ENCODE measurements at regions not wholly inside any gene's neighbourhood (a gene's known extent, or its start where the extent isn't known, plus 50 kb on each side); places are given as distances from the start of the nearest gene placed in this dataset.
"Not testable (repeated sequence)": the region's sequence is repeated elsewhere in the genome, so short reads cannot be mapped to it uniquely, and the experiment has no call there.

DNA sequence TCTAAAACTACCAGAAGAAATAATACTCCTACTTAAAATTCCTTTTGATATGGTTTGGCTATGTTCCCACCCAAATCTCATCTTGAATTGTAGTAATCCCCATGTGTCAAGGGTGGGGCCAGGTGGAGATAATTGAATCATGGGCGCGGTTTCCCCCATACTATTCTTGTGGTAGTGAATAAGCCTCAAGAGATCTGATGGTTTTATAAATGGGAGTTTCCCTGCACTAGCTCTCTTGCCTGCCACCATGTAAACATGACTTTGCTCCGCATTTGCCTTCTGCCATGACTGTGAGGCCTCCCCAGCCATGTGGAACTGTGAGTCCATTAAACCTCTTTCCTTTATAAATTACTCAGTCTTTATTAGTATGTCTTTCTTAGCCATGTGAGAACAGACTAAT lies 390.5 kb downstream of the CHSY3 start:
- DNase-seq = not testable (repeated sequence)

GRCh38 chr5:130290219-130290618 lies 386.0 kb downstream of the CHSY3 start:
- DNase-seq = no peak

- peak; percentile 57 for DNase-seq
Measured at GRCh38 chr5:130289132-130290088, 385.1 kb downstream of the CHSY3 start.

- DNase-seq = no peak
Measured at GRCh38 chr5:130287438-130287837, 383.2 kb downstream of the CHSY3 start.

DNA sequence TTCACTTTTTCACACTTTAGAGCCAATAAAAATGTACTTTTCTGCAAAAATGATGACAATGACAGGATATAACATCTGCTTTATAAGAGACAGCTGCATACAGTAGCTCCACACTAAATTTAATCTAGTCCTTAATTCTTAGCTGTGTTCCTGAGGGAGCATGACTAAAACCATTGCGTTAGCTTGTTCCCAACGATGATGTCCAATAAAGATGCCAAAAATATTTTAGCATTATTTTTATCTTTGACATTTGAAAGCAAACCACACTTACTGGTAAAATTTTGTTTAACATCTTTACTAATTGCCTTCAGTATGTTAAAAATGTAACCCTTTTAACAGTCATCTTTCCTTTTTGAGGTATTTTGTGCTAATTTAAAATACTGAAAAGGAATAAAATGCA lies 382.7 kb downstream of the CHSY3 start:
- no peak for DNase-seq

GRCh38 chr5:130282049-130282448 lies 377.8 kb downstream of the CHSY3 start:
- peak; percentile 34 for DNase-seq

DNA sequence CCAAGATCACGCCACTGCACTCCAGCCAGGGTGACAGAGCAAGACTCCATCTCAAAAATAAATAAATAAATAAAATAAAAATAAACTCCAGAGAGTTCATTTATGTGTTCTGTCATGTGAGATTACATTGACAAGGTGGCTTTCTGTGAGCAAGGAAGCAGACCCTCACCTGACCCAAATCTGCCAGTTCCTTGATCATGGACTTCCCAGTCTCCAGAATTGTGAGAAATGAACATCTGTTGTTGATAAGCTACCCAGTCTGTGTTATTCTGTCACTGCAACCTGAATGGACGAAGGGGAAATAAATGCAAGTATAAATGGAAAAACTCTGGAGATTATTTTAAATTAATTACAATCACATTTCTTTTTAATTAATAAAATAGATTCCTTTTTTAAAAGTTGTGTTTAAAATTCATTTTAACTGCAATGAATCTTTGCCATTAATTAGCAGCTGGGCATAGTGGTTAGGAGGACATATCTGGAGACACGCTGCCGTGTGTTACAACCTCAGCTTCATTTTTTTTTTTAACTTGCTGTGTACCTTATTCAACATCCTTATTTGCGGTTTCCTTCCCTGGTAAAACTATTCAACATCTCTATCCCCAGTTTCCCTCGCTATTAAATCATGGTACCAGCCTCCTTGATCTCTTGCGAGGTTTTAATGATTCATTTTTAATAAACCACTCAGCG lies 376.4 kb downstream of the CHSY3 start:
- DNase-seq = no peak

DNA sequence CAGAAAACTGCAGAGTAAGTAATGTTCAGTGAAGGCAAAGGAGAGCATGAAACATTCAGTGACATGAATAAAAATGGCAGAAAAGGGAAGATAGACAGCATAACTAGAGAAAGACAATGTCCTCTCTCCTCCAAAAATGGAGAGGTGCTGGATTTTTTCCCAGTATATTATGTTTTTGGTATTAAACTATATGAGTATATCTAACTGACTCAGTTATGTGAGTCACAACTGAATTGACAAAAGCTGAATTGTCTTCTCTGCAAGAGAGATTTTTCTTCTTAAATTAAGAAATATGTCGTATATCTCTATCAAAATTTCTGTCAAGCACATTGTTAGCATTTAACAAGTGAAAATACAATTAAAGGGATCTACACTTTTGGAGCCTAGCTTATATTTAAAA lies 375.1 kb downstream of the CHSY3 start:
- DNase-seq = no peak

DNA sequence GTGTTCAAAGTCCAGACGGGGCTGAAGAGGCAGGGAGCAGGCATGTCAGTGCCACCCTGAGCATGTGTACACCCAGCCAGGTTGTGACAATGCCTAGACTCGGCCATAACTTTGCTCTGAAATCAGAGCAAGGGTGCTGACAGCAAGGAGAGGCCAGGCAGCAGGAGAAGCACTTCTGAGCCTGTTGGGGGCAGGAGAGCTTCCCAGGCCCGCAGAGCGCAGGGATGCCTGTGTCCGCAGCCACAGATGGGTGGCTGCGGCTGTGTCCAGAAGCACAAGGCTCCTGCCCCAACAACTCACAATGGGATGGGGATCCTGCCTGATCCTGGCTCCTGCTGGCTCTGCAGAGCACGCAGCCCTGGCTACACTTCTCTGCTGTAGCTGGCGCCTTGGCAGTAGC lies 373.9 kb downstream of the CHSY3 start:
- DNase-seq = no peak

DNA sequence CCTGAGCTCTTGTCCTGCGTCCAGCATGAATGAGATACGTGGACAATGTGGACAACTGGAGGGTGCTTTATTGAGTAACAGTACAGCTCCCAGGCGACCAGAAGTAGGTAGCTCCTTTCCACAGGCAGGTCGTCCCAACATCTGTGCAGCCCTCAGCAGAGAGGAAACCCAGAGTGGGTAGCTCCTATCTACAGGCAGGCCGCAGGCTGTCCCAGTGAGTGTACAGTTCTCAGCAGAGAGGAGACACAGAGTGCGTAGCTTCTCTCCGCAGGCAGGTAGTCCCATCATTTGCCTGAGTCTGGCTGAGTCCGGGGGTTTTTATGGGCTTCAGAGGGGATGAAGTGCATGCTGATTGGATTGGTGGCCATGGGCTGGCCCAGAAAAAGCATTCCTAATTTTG lies 373.3 kb downstream of the CHSY3 start:
- DNase-seq = no peak

DNA sequence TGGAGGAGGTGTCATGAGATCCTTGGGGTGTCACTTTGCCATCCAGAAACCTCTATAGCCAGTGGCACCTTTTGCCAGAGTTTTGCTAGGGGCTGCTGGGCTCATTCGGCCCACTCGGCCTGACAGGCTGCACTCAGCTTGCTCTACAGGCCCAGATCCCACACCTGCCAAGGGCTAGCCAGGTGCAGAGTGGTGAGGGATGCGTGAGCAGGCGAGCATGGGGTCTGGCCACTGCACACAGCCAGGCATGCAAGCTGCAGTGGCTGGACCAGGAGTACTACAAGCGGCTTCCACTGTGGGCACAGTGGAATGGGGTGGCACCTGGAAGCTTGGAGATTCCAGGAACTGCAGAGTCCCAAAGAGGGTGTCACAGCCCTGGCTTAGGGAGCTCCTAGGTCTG lies 372.7 kb downstream of the CHSY3 start:
- no peak for DNase-seq

DNA sequence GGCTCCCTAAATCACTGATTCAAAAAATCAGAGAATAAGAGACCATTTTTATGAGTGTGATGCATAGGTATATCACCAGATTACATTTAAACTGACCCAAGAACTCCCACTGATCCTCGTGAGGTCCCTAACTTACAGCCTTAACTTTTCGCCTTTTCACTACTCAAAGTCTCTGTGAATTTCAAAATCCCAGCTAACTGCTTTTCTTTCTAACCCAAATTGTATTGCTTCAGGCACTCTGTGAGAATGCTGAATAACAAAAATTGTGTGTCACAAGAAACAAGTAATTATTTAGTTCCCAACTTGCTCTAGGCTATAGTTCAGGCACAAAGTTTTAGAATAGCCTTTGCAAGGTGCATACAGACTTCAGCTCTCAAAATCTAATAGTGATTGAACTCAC lies 368.6 kb downstream of the CHSY3 start:
- no peak for DNase-seq

- DNase-seq = no peak
Measured at GRCh38 chr5:130270786-130271185, 366.5 kb downstream of the CHSY3 start.

- no peak for DNase-seq
Measured at GRCh38 chr5:130268489-130268888, 364.2 kb downstream of the CHSY3 start.

DNA sequence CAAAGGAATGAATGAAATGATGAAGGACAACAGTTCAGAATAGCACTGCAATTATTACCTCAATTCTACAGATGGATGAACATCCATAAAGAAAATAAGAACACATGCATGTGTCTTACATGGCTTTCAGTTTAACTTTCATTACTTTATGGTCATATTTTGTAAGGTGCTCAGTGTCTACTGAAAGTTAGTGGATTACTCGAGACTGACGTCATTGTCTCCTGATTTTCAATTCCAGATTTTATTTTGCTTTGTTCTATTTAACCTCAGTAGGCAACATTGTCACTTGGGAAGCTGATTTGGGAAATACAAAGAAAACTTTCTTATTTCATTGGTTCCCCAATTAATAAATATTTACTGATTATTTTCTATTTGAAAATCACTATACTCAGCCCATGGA lies 363.7 kb downstream of the CHSY3 start:
- DNase-seq = no peak

GRCh38 chr5:130260481-130260880 lies 356.2 kb downstream of the CHSY3 start:
- no peak for DNase-seq

DNA sequence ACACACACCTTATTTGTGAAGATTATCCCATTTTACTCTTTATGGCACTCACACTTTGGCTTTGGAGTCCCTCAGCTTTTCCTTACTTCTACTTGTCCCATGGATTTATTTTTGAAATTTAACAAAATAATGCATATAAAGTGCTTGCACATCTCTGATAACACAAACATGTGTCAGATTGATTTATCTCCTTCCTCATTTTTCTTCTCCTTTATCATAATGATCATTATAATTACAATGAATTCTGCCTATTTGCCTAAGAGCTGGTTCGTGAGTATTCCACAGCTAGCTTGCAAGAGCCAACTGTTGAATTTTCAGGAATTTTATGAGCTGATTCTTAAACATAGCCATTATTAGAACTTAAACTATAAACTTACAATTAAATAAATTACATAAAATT lies 347.7 kb downstream of the CHSY3 start:
- DNase-seq = no peak

DNA sequence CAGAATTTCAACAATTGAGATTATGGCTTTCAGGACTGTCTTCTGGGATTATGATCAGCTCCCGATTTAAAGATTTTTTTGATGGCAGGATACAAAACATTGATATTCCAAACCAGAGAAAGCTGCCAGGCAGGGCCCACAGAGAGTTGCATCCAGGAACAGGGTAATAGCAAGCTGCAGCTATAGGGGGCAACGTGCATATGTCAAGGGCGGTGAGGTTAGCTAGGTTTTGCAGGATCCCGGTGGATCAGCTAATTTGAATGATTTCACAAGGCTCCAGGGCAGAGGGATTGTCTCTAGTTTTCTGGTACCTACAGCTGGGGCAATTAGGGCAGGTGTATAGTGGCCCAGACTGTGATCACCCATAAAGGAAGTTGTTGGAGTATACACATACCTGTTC lies 339.4 kb downstream of the CHSY3 start:
- no peak for DNase-seq

- no peak for DNase-seq
Measured at GRCh38 chr5:130237721-130238120, 333.5 kb downstream of the CHSY3 start.
